Neural progenitor cell (in vitro differentiated cells): ENCODE measurements at regions not wholly inside any gene's neighbourhood (a gene's known extent, or its start where the extent isn't known, plus 50 kb on each side); places are given as distances from the start of the nearest gene placed in this dataset.
"Not testable (repeated sequence)": the region's sequence is repeated elsewhere in the genome, so short reads cannot be mapped to it uniquely, and the experiment has no call there.

Experiments used
- DNase-seq: peaks from one replicate; pipeline ENCODE4 v3.0.0-alpha.2; 2016; ENCODE audit warnings: low spot score
- H2AFZ ChIP-seq: fragments of 200-600 bp; sonication (generic); replicated peaks from 2 replicates; pipeline ENCODE4 v1.6.1; 2016; ENCODE audit warnings: antibody characterized with exemption
- H3F3A ChIP-seq: fragments of 200-600 bp; sonication (generic); 2 replicates; pipeline ENCODE4 v1.6.1; 2016; ENCODE audit warnings: antibody characterized with exemption, low read depth
- H3K27ac ChIP-seq: fragments of 200-600 bp; sonication (generic); 2 replicates; pipeline ENCODE4 v1.5.1; 2016; ENCODE audit warnings: mild to moderate bottlenecking
- H3K27me3 ChIP-seq: fragments of 200-600 bp; sonication (generic); 2 replicates; pipeline ENCODE4 v1.6.1; 2016; ENCODE audit warnings: mild to moderate bottlenecking, moderate library complexity
- H3K36me3 ChIP-seq: fragments of 200-600 bp; sonication (generic); 2 replicates; pipeline ENCODE4 v1.5.1; 2016
- H3K4me1 ChIP-seq: fragments of 200-600 bp; sonication (generic); 2 replicates; pipeline ENCODE4 v1.6.1; 2016; ENCODE audit warnings: mixed run types
- H3K4me2 ChIP-seq: fragments of 200-600 bp; sonication (generic); 2 replicates; pipeline ENCODE4 v1.6.1; 2016
- H3K4me3 ChIP-seq: fragments of 200-600 bp; sonication (generic); 2 replicates; pipeline ENCODE4 v1.5.1; 2016
- H3K79me2 ChIP-seq: fragments of 200-600 bp; sonication (generic); 2 replicates; pipeline ENCODE4 v1.6.1; 2016; ENCODE audit warnings: low read depth
- H3K9ac ChIP-seq: fragments of 200-600 bp; sonication (generic); 2 replicates; pipeline ENCODE4 v1.6.1; 2016
- H3K9me3 ChIP-seq: fragments of 200-600 bp; sonication (generic); 2 replicates; pipeline ENCODE4 v1.5.1; 2016; ENCODE audit warnings: low read depth
- H4K20me1 ChIP-seq: fragments of 200-600 bp; sonication (generic); 2 replicates; pipeline ENCODE4 v1.6.1; 2016; ENCODE audit warnings: low read depth
- H3K27ac Mint-ChIP-seq: 3 replicates; pipeline ENCODE4 v1.8.0; 2021; ENCODE audit warnings: mixed read lengths
- H3K27me3 Mint-ChIP-seq: 2 replicates; pipeline ENCODE4 v1.8.0; 2022; ENCODE audit warnings: low read depth, mild to moderate bottlenecking, inconsistent platforms, moderate library complexity, mixed read lengths; ENCODE audit not compliant: insufficient read depth
- H3K36me3 Mint-ChIP-seq: 3 replicates; pipeline ENCODE4 v1.8.0; 2021; ENCODE audit warnings: mixed read lengths
- H3K4me1 Mint-ChIP-seq: 3 replicates; pipeline ENCODE4 v1.8.0; 2021; ENCODE audit warnings: mixed read lengths
- H3K4me3 Mint-ChIP-seq: 3 replicates; pipeline ENCODE4 v1.8.0; 2021; ENCODE audit warnings: mild to moderate bottlenecking, moderate library complexity, mixed read lengths
- H3K9me3 Mint-ChIP-seq: 3 replicates; pipeline ENCODE4 v1.8.0; 2020; ENCODE audit warnings: mixed read lengths
- CTCF ChIP-seq: fragments of 200-600 bp; sonication (generic); IDR thresholded peaks from 2 replicates; pipeline ENCODE4 v1.5.1; 2017; ENCODE audit warnings: antibody characterized with exemption, mild to moderate bottlenecking
- EZH2 ChIP-seq: fragments of 200-600 bp; sonication (generic); IDR thresholded peaks from 2 replicates; pipeline ENCODE4 v1.6.1; 2017; ENCODE audit warnings: antibody characterized with exemption, mild to moderate bottlenecking, moderate library complexity
- EZH2phosphoT487 ChIP-seq: fragments of 200-600 bp; sonication (generic); IDR thresholded peaks from 2 replicates; pipeline ENCODE4 v1.6.1; 2017; ENCODE audit warnings: antibody characterized with exemption

GRCh38 chr4:52425751-52426326 is 233.3 kb downstream of the USP46 start:
- DNase-seq = no peak
- no peak overlapping the region for H3K27ac Mint-ChIP-seq
- Histone ChIP-seq H3K4me1 (no peaks in the 10 kb centered on the region), H3K27ac (no peak overlapping the region), H3K9me3 (no peaks in the 10 kb centered on the region), H3F3A (no peaks in the 10 kb centered on the region), H4K20me1 (no peaks in the 10 kb centered on the region), H3K36me3 (no peaks in the 10 kb centered on the region), H3K9ac (no peak overlapping the region), H3K27me3 (no peaks in the 10 kb centered on the region), H3K4me2 (no peak overlapping the region), H3K79me2 (no peaks in the 10 kb centered on the region), H3K4me3 (no peak overlapping the region), H2AFZ (no peak overlapping the region)
- H3K36me3 Mint-ChIP-seq = no peaks in the 10 kb centered on the region
- TF ChIP-seq EZH2 (no peak), EZH2phosphoT487 (no peak), CTCF (no peak)
- no peaks in the 10 kb centered on the region for H3K9me3 Mint-ChIP-seq
- no peaks in the 10 kb centered on the region for H3K4me1 Mint-ChIP-seq
- peaks cover 6% of the 10 kb centered on the region for H3K27me3 Mint-ChIP-seq
- H3K4me3 Mint-ChIP-seq = no peak overlapping the region

GRCh38 chr4:52431410-52431809 is 227.7 kb downstream of the USP46 start:
- H2AFZ ChIP-seq = no peak overlapping the region
- no peak overlapping the region for H3K4me3 ChIP-seq
- no peaks in the 10 kb centered on the region for H3F3A ChIP-seq
- no peak overlapping the region for H3K4me2 ChIP-seq
- no peak overlapping the region for H3K9ac ChIP-seq
- H3K4me1 ChIP-seq = no peaks in the 10 kb centered on the region
- H3K9me3 ChIP-seq = no peaks in the 10 kb centered on the region
- Mint-ChIP-seq H3K9me3 (no peaks in the 10 kb centered on the region), H3K36me3 (no peaks in the 10 kb centered on the region), H3K4me1 (no peaks in the 10 kb centered on the region), H3K27ac (no peak overlapping the region), H3K27me3 (peaks cover 5% of the 10 kb centered on the region), H3K4me3 (no peak overlapping the region)
- H3K27me3 ChIP-seq = no peaks in the 10 kb centered on the region
- no peak for DNase-seq
- H3K79me2 ChIP-seq = no peaks in the 10 kb centered on the region
- no peaks in the 10 kb centered on the region for H4K20me1 ChIP-seq
- H3K36me3 ChIP-seq = no peaks in the 10 kb centered on the region
- no peak overlapping the region for H3K27ac ChIP-seq
- TF ChIP-seq EZH2phosphoT487 = no peak
- no peak for TF ChIP-seq EZH2
- no peak for TF ChIP-seq CTCF

- Histone ChIP-seq H3K4me2 (no peak overlapping the region), H3K4me3 (no peak overlapping the region), H3K9me3 (no peaks in the 10 kb centered on the region), H3K27me3 (no peaks in the 10 kb centered on the region), H3K9ac (no peak overlapping the region), H4K20me1 (no peaks in the 10 kb centered on the region), H3K4me1 (no peaks in the 10 kb centered on the region), H3K36me3 (no peaks in the 10 kb centered on the region), H3K27ac (no peak overlapping the region), H3K79me2 (no peaks in the 10 kb centered on the region), H3F3A (no peaks in the 10 kb centered on the region), H2AFZ (no peak overlapping the region)
- Mint-ChIP-seq H3K9me3 (no peaks in the 10 kb centered on the region), H3K27ac (no peak overlapping the region), H3K36me3 (no peaks in the 10 kb centered on the region), H3K27me3 (peaks cover 9% of the 10 kb centered on the region), H3K4me1 (no peaks in the 10 kb centered on the region), H3K4me3 (no peak overlapping the region)
- no peak for TF ChIP-seq CTCF
- TF ChIP-seq EZH2 = no peak
- no peak for TF ChIP-seq EZH2phosphoT487
- no peak for DNase-seq
Measured at GRCh38 chr4:52431869-52432268, 227.2 kb downstream of the USP46 start.

GRCh38 chr4:52442524-52442923 is 216.6 kb downstream of the USP46 start:
- H3K27ac ChIP-seq, H3F3A ChIP-seq, H3K4me1 ChIP-seq, H3K9me3 ChIP-seq, H3K36me3 Mint-ChIP-seq, DNase-seq, H3K4me1 Mint-ChIP-seq, H3K36me3 ChIP-seq, H3K4me3 ChIP-seq, H3K27ac Mint-ChIP-seq, H3K4me3 Mint-ChIP-seq, H3K9me3 Mint-ChIP-seq, H3K79me2 ChIP-seq, H3K27me3 Mint-ChIP-seq, H2AFZ ChIP-seq, H3K27me3 ChIP-seq, H3K9ac ChIP-seq, H4K20me1 ChIP-seq, H3K4me2 ChIP-seq: not testable (repeated sequence)
